ENCODE measurements at regions not wholly inside any gene's neighbourhood (a gene's known extent, or its start where the extent isn't known, plus 50 kb on each side); places are given as distances from the start of the nearest gene placed in this dataset.

- TF ChIP-seq CTCF (IDR thresholded peaks at IDR 0.05) (no peak), SIN3A (IDR thresholded peaks at IDR 0.05; ENCODE audit: borderline replicate concordance, insufficient read depth, low read depth, low read length) (no peak)
Measured at GRCh38 chr20:11452326-11452725, 465.4 kb upstream of the BTBD3 start.

All from Panc1 (cell line).